EH (cell line): ENCODE measurements at regions not wholly inside any gene's neighbourhood (a gene's known extent, or its start where the extent isn't known, plus 50 kb on each side); places are given as distances from the start of the nearest gene placed in this dataset.
"Not testable (repeated sequence)": the region's sequence is repeated elsewhere in the genome, so short reads cannot be mapped to it uniquely, and the experiment has no call there.

ENCODE experiments used
- DNase-seq: peaks from one replicate; pipeline ENCODE4 v3.0.0-alpha.2; 2015; ENCODE audit warnings: low read depth

GRCh38 chr6:147974376-147974775, 368.3 kb upstream of the SASH1 start:
- DNase-seq: peak; percentile 84

- DNase-seq: no peak
These were observed 364.7 kb upstream of the SASH1 start for GRCh38 chr6:147977851-147978465.

- no peak for DNase-seq
These were observed 362.7 kb upstream of the SASH1 start for GRCh38 chr6:147979966-147980365.

- DNase-seq: no peak
These were observed 358.9 kb upstream of the SASH1 start for GRCh38 chr6:147983581-147984366.

- DNase-seq: no peak
These were observed 355.8 kb upstream of the SASH1 start for GRCh38 chr6:147986846-147987245.

GRCh38 chr6:147990159-147990558, 352.5 kb upstream of the SASH1 start:
- DNase-seq: no peak

- no peak for DNase-seq
These were observed 350.7 kb upstream of the SASH1 start for GRCh38 chr6:147991961-147992360.

GRCh38 chr6:147999001-147999540, 343.6 kb upstream of the SASH1 start:
- no peak for DNase-seq

GRCh38 chr6:148001844-148002642, 340.6 kb upstream of the SASH1 start:
- peak; percentile 49 for DNase-seq

GRCh38 chr6:148004651-148005050, 338.0 kb upstream of the SASH1 start:
- no peak for DNase-seq

GRCh38 chr6:148005806-148006205, 336.8 kb upstream of the SASH1 start:
- no peak for DNase-seq

GRCh38 chr6:148010516-148010915, 332.1 kb upstream of the SASH1 start:
- not testable (repeated sequence) for DNase-seq

GRCh38 chr6:148016013-148016412, 326.6 kb upstream of the SASH1 start:
- no peak for DNase-seq

- DNase-seq: no peak
These were observed 321.5 kb upstream of the SASH1 start for GRCh38 chr6:148021165-148021564.

- peak; percentile 10 for DNase-seq
These were observed 320.9 kb upstream of the SASH1 start for GRCh38 chr6:148021699-148022098.

- DNase-seq: not testable (repeated sequence)
These were observed 320.4 kb upstream of the SASH1 start for GRCh38 chr6:148022279-148022678.

- no peak for DNase-seq
These were observed 315.4 kb upstream of the SASH1 start for GRCh38 chr6:148027201-148027600.

- DNase-seq: no peak
These were observed 306.7 kb upstream of the SASH1 start for GRCh38 chr6:148035806-148036390.

GRCh38 chr6:148037496-148037895, 305.1 kb upstream of the SASH1 start:
- DNase-seq: peak; percentile 76

GRCh38 chr6:148041546-148041945, 301.1 kb upstream of the SASH1 start:
- DNase-seq: no peak

- DNase-seq: no peak
These were observed 300.1 kb upstream of the SASH1 start for GRCh38 chr6:148042536-148042935.

- DNase-seq: peak; percentile 91
These were observed 298.3 kb upstream of the SASH1 start for GRCh38 chr6:148044261-148044751.
